WERI-Rb-1 (cell line): ENCODE measurements at regions not wholly inside any gene's neighbourhood (a gene's known extent, or its start where the extent isn't known, plus 50 kb on each side); places are given as distances from the start of the nearest gene placed in this dataset.
A peak's percentile ranks its signal among the peaks of the same experiment; 100 is the strongest.

Source experiments
- DNase-seq: peaks from one replicate; pipeline ENCODE4 v3.0.0-alpha.2; 2020
- H3K27ac ChIP-seq: fragments of 250-450 bp; sonication (Bioruptor Pico); 2 replicates; pipeline ENCODE4 v1.5.1; 2020; ENCODE audit warnings: mild to moderate bottlenecking, moderate library complexity
- H3K27me3 ChIP-seq: fragments of 250-450 bp; sonication (Bioruptor Pico); 2 replicates; pipeline ENCODE4 v1.5.1; 2021; ENCODE audit warnings: mild to moderate bottlenecking, low read depth, moderate library complexity; ENCODE audit not compliant: insufficient read depth, severe bottlenecking
- H3K36me3 ChIP-seq: fragments of 250-450 bp; sonication (Bioruptor Pico); 2 replicates; pipeline ENCODE4 v1.5.1; 2020; ENCODE audit warnings: mild to moderate bottlenecking, moderate library complexity
- H3K4me3 ChIP-seq: 2 replicates; pipeline ENCODE4 v1.5.1; 2011; ENCODE audit warnings: low read depth, mild to moderate bottlenecking, control low read depth, low read length
- H3K9me3 ChIP-seq: fragments of 250-450 bp; sonication (Bioruptor Pico); 2 replicates; pipeline ENCODE4 v1.5.1; 2021; ENCODE audit warnings: mild to moderate bottlenecking, moderate library complexity; ENCODE audit not compliant: severe bottlenecking
- CTCF ChIP-seq: IDR thresholded peaks from 2 replicates; pipeline ENCODE4 v1.5.1; 2011; ENCODE audit warnings: low read depth, mild to moderate bottlenecking, control low read depth, inconsistent platforms, low read length

- Histone ChIP-seq H3K36me3 (no peaks in the 10 kb centered on the region), H3K4me3 (no peak overlapping the region), H3K27me3 (no peaks in the 10 kb centered on the region), H3K9me3 (no peaks in the 10 kb centered on the region), H3K27ac (no peak overlapping the region)
- no peak for DNase-seq
- TF ChIP-seq CTCF = no peak
Measured at GRCh38 chr3:20401253-20401652, 215.2 kb upstream of the SGO1 start.

- no peak overlapping the region for H3K27ac ChIP-seq
- no peak for TF ChIP-seq CTCF
- no peaks in the 10 kb centered on the region for H3K9me3 ChIP-seq
- no peak for DNase-seq
- H3K4me3 ChIP-seq = no peak overlapping the region
- no peaks in the 10 kb centered on the region for H3K27me3 ChIP-seq
- H3K36me3 ChIP-seq = no peaks in the 10 kb centered on the region
Measured at GRCh38 chr3:20400686-20401085, 214.7 kb upstream of the SGO1 start.

GRCh38 chr3:20400281-20400680 is 214.3 kb upstream of the SGO1 start:
- Histone ChIP-seq H3K27me3 (no peaks in the 10 kb centered on the region), H3K9me3 (no peaks in the 10 kb centered on the region), H3K4me3 (no peak overlapping the region), H3K36me3 (no peaks in the 10 kb centered on the region), H3K27ac (no peak overlapping the region)
- DNase-seq = no peak
- no peak for TF ChIP-seq CTCF

GRCh38 chr3:20396335-20396734 is 210.3 kb upstream of the SGO1 start:
- TF ChIP-seq CTCF = no peak
- no peaks in the 10 kb centered on the region for H3K9me3 ChIP-seq
- H3K27me3 ChIP-seq = no peaks in the 10 kb centered on the region
- DNase-seq = peak; percentile 57
- no peak overlapping the region for H3K4me3 ChIP-seq
- no peaks in the 10 kb centered on the region for H3K36me3 ChIP-seq
- H3K27ac ChIP-seq = no peak overlapping the region

GRCh38 chr3:20395692-20396091 is 209.7 kb upstream of the SGO1 start:
- no peak overlapping the region for H3K4me3 ChIP-seq
- H3K27me3 ChIP-seq = no peaks in the 10 kb centered on the region
- no peaks in the 10 kb centered on the region for H3K36me3 ChIP-seq
- no peaks in the 10 kb centered on the region for H3K9me3 ChIP-seq
- DNase-seq = no peak
- TF ChIP-seq CTCF = no peak
- H3K27ac ChIP-seq = no peak overlapping the region

- DNase-seq = no peak
- no peaks in the 10 kb centered on the region for H3K36me3 ChIP-seq
- TF ChIP-seq CTCF = no peak
- no peak overlapping the region for H3K4me3 ChIP-seq
- H3K27ac ChIP-seq = no peak overlapping the region
- H3K27me3 ChIP-seq = no peaks in the 10 kb centered on the region
- no peaks in the 10 kb centered on the region for H3K9me3 ChIP-seq
Measured at GRCh38 chr3:20394243-20394642, 208.2 kb upstream of the SGO1 start.
